ENCODE measurements at regions not wholly inside any gene's neighbourhood (a gene's known extent, or its start where the extent isn't known, plus 50 kb on each side); places are given as distances from the start of the nearest gene placed in this dataset.

- DNase-seq (ENCODE audit: insufficient read length, low spot score) (no peak), FAIRE-seq (no peak)
- no peak for TF ChIP-seq POLR2A (IDR thresholded peaks at IDR 0.05; ENCODE audit: low read depth, low read length)
Observed at GRCh38 chr5:154107010-154107409, 68.2 kb downstream of the MFAP3 start.

- DNase-seq (ENCODE audit: insufficient read length, low spot score), result no peak
- no peak for FAIRE-seq
- TF ChIP-seq POLR2A (IDR thresholded peaks at IDR 0.05; ENCODE audit: low read depth, low read length), result no peak
Observed at GRCh38 chr5:154107756-154108155, 69.0 kb downstream of the MFAP3 start.

- FAIRE-seq (no peak), DNase-seq (ENCODE audit: insufficient read length, low spot score) (no peak)
- TF ChIP-seq POLR2A (IDR thresholded peaks at IDR 0.05; ENCODE audit: low read depth, low read length), result no peak
Observed at GRCh38 chr5:154109416-154110106, 70.8 kb downstream of the MFAP3 start.

- DNase-seq (ENCODE audit: insufficient read length, low spot score), result no peak
- FAIRE-seq, result no peak
- no peak for TF ChIP-seq POLR2A (IDR thresholded peaks at IDR 0.05; ENCODE audit: low read depth, low read length)
Observed at GRCh38 chr5:154110107-154110453, 71.3 kb downstream of the MFAP3 start.

GRCh38 chr5:154110716-154111115 lies 71.9 kb downstream of the MFAP3 start:
- no peak for TF ChIP-seq POLR2A (IDR thresholded peaks at IDR 0.05; ENCODE audit: low read depth, low read length)
- FAIRE-seq (peak; percentile 20), DNase-seq (ENCODE audit: insufficient read length, low spot score) (peak; percentile 19)

GRCh38 chr5:154111214-154111613 lies 72.4 kb downstream of the MFAP3 start:
- TF ChIP-seq POLR2A (IDR thresholded peaks at IDR 0.05; ENCODE audit: low read depth, low read length), result no peak
- no peak for FAIRE-seq
- no peak for DNase-seq (ENCODE audit: insufficient read length, low spot score)

- no peak for DNase-seq (ENCODE audit: insufficient read length, low spot score)
Observed at GRCh38 chr5:154112255-154112654, 73.5 kb downstream of the MFAP3 start.

GRCh38 chr5:154115291-154115690 lies 75.2 kb upstream of the GALNT10 start:
- TF ChIP-seq POLR2A (IDR thresholded peaks at IDR 0.05; ENCODE audit: low read depth, low read length), result no peak
- no peak for DNase-seq (ENCODE audit: insufficient read length, low spot score)
- no peak for FAIRE-seq

More at GRCh38 chr5:154112255-154112654, 73.5 kb downstream of the MFAP3 start:
- no peak for FAIRE-seq
- TF ChIP-seq POLR2A (IDR thresholded peaks at IDR 0.05; ENCODE audit: low read depth, low read length), result no peak

- TF ChIP-seq POLR2A (IDR thresholded peaks at IDR 0.05; ENCODE audit: low read depth, low read length), result no peak
- DNase-seq (ENCODE audit: insufficient read length, low spot score), result no peak
- FAIRE-seq, result no peak
Observed at GRCh38 chr5:154117050-154117449, 73.5 kb upstream of the GALNT10 start.

GRCh38 chr5:154117930-154118329 lies 72.6 kb upstream of the GALNT10 start:
- FAIRE-seq, result no peak
- TF ChIP-seq POLR2A (IDR thresholded peaks at IDR 0.05; ENCODE audit: low read depth, low read length), result no peak
- no peak for DNase-seq (ENCODE audit: insufficient read length, low spot score)

- FAIRE-seq, result no peak
- TF ChIP-seq POLR2A (IDR thresholded peaks at IDR 0.05; ENCODE audit: low read depth, low read length), result no peak
- no peak for DNase-seq (ENCODE audit: insufficient read length, low spot score)
Observed at GRCh38 chr5:154118385-154118784, 72.1 kb upstream of the GALNT10 start.

- DNase-seq (ENCODE audit: insufficient read length, low spot score), result peak; percentile 44
- TF ChIP-seq POLR2A (IDR thresholded peaks at IDR 0.05; ENCODE audit: low read depth, low read length), result no peak
- no peak for FAIRE-seq
Observed at GRCh38 chr5:154118893-154119336, 71.6 kb upstream of the GALNT10 start.

GRCh38 chr5:154129013-154129412 lies 61.5 kb upstream of the GALNT10 start:
- no peak for TF ChIP-seq POLR2A (IDR thresholded peaks at IDR 0.05; ENCODE audit: low read depth, low read length)
- FAIRE-seq (no peak), DNase-seq (ENCODE audit: insufficient read length, low spot score) (no peak)

GRCh38 chr5:154129921-154130320 lies 60.6 kb upstream of the GALNT10 start:
- DNase-seq (ENCODE audit: insufficient read length, low spot score), result no peak
- FAIRE-seq, result no peak
- no peak for TF ChIP-seq POLR2A (IDR thresholded peaks at IDR 0.05; ENCODE audit: low read depth, low read length)

GRCh38 chr5:154131817-154132216 lies 58.7 kb upstream of the GALNT10 start:
- FAIRE-seq (no peak), DNase-seq (ENCODE audit: insufficient read length, low spot score) (no peak)
- TF ChIP-seq POLR2A (IDR thresholded peaks at IDR 0.05; ENCODE audit: low read depth, low read length), result no peak
